PC-9 (cell line): ENCODE measurements at regions not wholly inside any gene's neighbourhood (a gene's known extent, or its start where the extent isn't known, plus 50 kb on each side); places are given as distances from the start of the nearest gene placed in this dataset.

ENCODE experiments used
- BruUV-seq: library from RNA; stranded (reverse); fragments of 400-500 nt; replicated peaks from 2 replicates; lab custom pipeline; 2021; lab: Mats Ljungman, UMichigan
- CTCF ChIA-PET: fragments of 300-600 bp; sonication (Branson Sonifier 250); formaldehyde crosslinking; loops from one replicate; lab custom pipeline; 2022; ENCODE audit warnings: antibody characterized with exemption; lab: Charles Lee
- POLR2A ChIA-PET: fragments of 300-600 bp; sonication (Branson Sonifier 250); formaldehyde crosslinking; loops from one replicate; lab custom pipeline; 2022; ENCODE audit warnings: antibody characterized with exemption; ENCODE audit not compliant: unreplicated experiment; lab: Charles Lee
- DNase-seq, 2 experiments: peaks; one replicate each; pipeline versions ENCODE4 v3.0.0 to v3.0.0-alpha.2; 2015 to 2022; ENCODE audit warnings: mixed read lengths in 1 of 2
- H2AFZ ChIP-seq: fragments of 200-600 bp; sonication (generic); 2 replicates; pipeline ENCODE4 v1.8.1; 2017; ENCODE audit warnings: antibody characterized with exemption
- H3F3A ChIP-seq: fragments of 200-600 bp; sonication (generic); 2 replicates; pipeline ENCODE4 v1.8.1; 2017; ENCODE audit warnings: antibody characterized with exemption, mild to moderate bottlenecking, low read depth; ENCODE audit not compliant: insufficient read depth
- H3K27ac ChIP-seq: fragments of 200-600 bp; sonication (generic); 2 replicates; pipeline ENCODE4 v1.6.1; 2016; ENCODE audit warnings: mixed run types
- H3K27me3 ChIP-seq: fragments of 200-600 bp; sonication (generic); 2 replicates; pipeline ENCODE4 v1.6.1; 2016; ENCODE audit warnings: low read depth, mixed run types; ENCODE audit not compliant: insufficient read depth
- H3K36me3 ChIP-seq: fragments of 200-600 bp; sonication (generic); 2 replicates; pipeline ENCODE4 v1.6.1; 2016; ENCODE audit warnings: low read depth, mixed run types
- H3K4me1 ChIP-seq: fragments of 200-600 bp; sonication (generic); replicated peaks from 2 replicates; pipeline ENCODE4 v1.6.1; 2016; ENCODE audit warnings: mixed run types; ENCODE audit not compliant: insufficient read depth
- H3K4me2 ChIP-seq: fragments of 200-600 bp; sonication (generic); 2 replicates; pipeline ENCODE4 v1.6.1; 2017; ENCODE audit warnings: mixed run types
- H3K4me3 ChIP-seq: fragments of 200-600 bp; sonication (generic); 2 replicates; pipeline ENCODE4 v1.6.1; 2016; ENCODE audit warnings: mixed run types
- H3K79me2 ChIP-seq: fragments of 200-600 bp; sonication (generic); 2 replicates; pipeline ENCODE4 v1.6.1; 2017; ENCODE audit warnings: low read depth, mixed run types
- H3K9me2 ChIP-seq: fragments of 200-600 bp; sonication (generic); 2 replicates; pipeline ENCODE4 v1.8.1; 2017; ENCODE audit warnings: mild to moderate bottlenecking; ENCODE audit not compliant: insufficient read depth
- H3K9me3 ChIP-seq: fragments of 200-600 bp; sonication (generic); 2 replicates; pipeline ENCODE4 v1.8.1; 2016; ENCODE audit warnings: low read depth; ENCODE audit not compliant: insufficient read depth
- H4K20me1 ChIP-seq: fragments of 200-600 bp; sonication (generic); 2 replicates; pipeline ENCODE4 v1.8.1; 2017; ENCODE audit not compliant: insufficient read depth
- EZH2 ChIP-seq: fragments of 200-600 bp; sonication (generic); IDR thresholded peaks from 2 replicates; pipeline ENCODE4 v1.8.0; 2017; ENCODE audit warnings: antibody characterized with exemption, low read depth
- intact Hi-C: fragments of 100-400 bp; cut with micrococcal nuclease; formaldehyde crosslinking; loops from one replicate; pipeline ENCODE4 v1.10.0; 2022; ENCODE audit not compliant: unreplicated experiment
- TF ChIP-seq, protein P1 (sequence below): fragments of 200-600 bp; sonication (generic); conservative IDR thresholded peaks from 2 replicates; pipeline ENCODE4 v1.6.1; 2017; ENCODE audit warnings: mixed run types, antibody characterized with exemption, mild to moderate bottlenecking, moderate library complexity

DNA sequence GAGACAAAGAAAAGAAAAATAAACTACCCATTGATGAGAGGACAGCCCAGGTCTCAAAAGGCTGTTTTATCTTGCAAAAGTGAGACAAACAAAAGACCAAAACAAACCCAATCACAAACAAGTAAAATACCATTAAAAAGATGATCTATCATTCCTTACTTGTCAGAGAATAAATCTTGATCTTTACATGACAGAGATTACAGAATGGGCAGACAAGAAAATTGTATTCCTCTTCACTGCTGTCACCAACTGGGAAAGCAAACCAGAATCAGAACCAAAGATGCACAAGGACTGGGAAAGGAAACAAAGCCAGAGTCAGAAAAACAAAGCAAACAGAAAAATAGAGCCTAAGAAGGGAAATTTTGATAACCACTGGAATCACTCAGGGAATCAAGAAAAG is 444.0 kb upstream of the PDE3A start:
- POLR2A ChIA-PET, result no interaction called here
- H3K4me3 ChIP-seq, result no peak overlapping the region

DNA sequence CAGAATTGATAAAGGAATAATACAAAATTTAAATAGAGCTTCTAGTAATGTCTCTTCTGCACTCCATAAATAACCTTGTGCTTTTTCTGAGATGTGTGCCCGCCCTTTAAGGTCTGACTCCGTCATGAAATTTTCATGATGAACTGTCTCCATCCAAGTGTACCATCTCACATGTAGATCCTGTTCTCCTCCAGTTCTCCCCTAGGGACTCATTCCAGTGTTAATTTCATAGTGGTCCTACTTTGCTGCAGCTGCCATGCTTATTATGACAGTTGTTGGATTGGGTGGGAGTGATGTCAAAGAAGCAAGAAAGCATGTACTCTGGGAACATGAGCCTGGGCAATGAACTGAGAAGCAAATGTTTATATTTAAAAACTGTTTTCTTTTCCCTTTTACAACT is 442.5 kb upstream of the PDE3A start:
- CTCF ChIA-PET, result no interaction called here
- Histone ChIP-seq H3F3A (no peaks in the 10 kb centered on the region), H3K27ac (no peak overlapping the region), H3K4me2 (no peak overlapping the region), H3K4me3 (no peak overlapping the region), H3K79me2 (no peaks in the 10 kb centered on the region), H3K4me1 (no peaks in the 10 kb centered on the region), H2AFZ (no peak overlapping the region), H3K9me2 (no peaks in the 10 kb centered on the region), H3K36me3 (no peaks in the 10 kb centered on the region), H4K20me1 (no peaks in the 10 kb centered on the region), H3K27me3 (no peaks in the 10 kb centered on the region), H3K9me3 (no peaks in the 10 kb centered on the region)
- TF ChIP-seq, protein P1, sequence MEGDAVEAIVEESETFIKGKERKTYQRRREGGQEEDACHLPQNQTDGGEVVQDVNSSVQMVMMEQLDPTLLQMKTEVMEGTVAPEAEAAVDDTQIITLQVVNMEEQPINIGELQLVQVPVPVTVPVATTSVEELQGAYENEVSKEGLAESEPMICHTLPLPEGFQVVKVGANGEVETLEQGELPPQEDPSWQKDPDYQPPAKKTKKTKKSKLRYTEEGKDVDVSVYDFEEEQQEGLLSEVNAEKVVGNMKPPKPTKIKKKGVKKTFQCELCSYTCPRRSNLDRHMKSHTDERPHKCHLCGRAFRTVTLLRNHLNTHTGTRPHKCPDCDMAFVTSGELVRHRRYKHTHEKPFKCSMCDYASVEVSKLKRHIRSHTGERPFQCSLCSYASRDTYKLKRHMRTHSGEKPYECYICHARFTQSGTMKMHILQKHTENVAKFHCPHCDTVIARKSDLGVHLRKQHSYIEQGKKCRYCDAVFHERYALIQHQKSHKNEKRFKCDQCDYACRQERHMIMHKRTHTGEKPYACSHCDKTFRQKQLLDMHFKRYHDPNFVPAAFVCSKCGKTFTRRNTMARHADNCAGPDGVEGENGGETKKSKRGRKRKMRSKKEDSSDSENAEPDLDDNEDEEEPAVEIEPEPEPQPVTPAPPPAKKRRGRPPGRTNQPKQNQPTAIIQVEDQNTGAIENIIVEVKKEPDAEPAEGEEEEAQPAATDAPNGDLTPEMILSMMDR, result no peak
- TF ChIP-seq EZH2, result no peak
- no peak for DNase-seq
- intact Hi-C loops, result no loop called here
- no TSS peak for BruUV-seq
- POLR2A ChIA-PET, result no interaction called here

More for the DNA sequence above, 444.0 kb upstream of the PDE3A start:
- no peak for TF ChIP-seq EZH2
- TF ChIP-seq, protein P1, result no peak
- Histone ChIP-seq H3K27me3 (no peaks in the 10 kb centered on the region), H3K27ac (no peak overlapping the region), H2AFZ (no peak overlapping the region), H3K9me2 (no peaks in the 10 kb centered on the region), H3K9me3 (no peaks in the 10 kb centered on the region), H3K79me2 (no peaks in the 10 kb centered on the region), H4K20me1 (no peaks in the 10 kb centered on the region), H3F3A (no peaks in the 10 kb centered on the region), H3K4me1 (no peaks in the 10 kb centered on the region), H3K4me2 (no peak overlapping the region), H3K36me3 (no peaks in the 10 kb centered on the region)
- intact Hi-C loops, result no loop called here
- no peak for DNase-seq
- CTCF ChIA-PET, result interaction anchor here (0.6 kb wide), 1 partner anchor 14 kb away, joined by 4 read pairs; no protein-coding TSS in a partner anchor
- BruUV-seq, result no TSS peak

DNA sequence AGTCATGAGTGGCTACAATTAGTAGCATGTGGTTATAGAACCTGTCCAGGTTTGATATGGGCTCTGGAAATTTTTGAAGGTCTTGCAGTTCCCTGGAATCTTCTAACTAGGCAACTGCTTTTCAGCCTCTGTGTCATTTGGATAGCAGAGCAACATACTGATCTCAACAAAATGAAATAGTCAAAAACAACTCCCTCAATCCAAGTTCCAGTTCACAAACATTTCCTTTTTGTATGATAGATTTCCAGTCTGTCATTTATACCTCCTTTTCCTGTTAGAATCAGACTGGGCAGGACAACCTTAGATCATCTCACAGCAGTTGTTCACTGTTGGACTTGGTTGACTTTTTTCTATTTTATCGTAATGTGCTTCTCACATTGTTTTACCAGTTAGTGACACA is 442.1 kb upstream of the PDE3A start:
- Histone ChIP-seq H3K4me3 (no peak overlapping the region), H4K20me1 (no peaks in the 10 kb centered on the region), H3K4me1 (no peaks in the 10 kb centered on the region), H3K4me2 (no peak overlapping the region), H3K79me2 (no peaks in the 10 kb centered on the region), H2AFZ (no peak overlapping the region), H3K9me2 (no peaks in the 10 kb centered on the region), H3K9me3 (no peaks in the 10 kb centered on the region), H3F3A (no peaks in the 10 kb centered on the region), H3K27me3 (no peaks in the 10 kb centered on the region), H3K36me3 (no peaks in the 10 kb centered on the region), H3K27ac (no peak overlapping the region)
- no peak for TF ChIP-seq EZH2
- TF ChIP-seq, protein P1, result no peak
- intact Hi-C loops, result no loop called here
- CTCF ChIA-PET, result no interaction called here
- POLR2A ChIA-PET, result no interaction called here
- BruUV-seq, result no TSS peak
- DNase-seq, result no peak
